ENCODE measurements at regions not wholly inside any gene's neighbourhood (a gene's known extent, or its start where the extent isn't known, plus 50 kb on each side); places are given as distances from the start of the nearest gene placed in this dataset.

DNA sequence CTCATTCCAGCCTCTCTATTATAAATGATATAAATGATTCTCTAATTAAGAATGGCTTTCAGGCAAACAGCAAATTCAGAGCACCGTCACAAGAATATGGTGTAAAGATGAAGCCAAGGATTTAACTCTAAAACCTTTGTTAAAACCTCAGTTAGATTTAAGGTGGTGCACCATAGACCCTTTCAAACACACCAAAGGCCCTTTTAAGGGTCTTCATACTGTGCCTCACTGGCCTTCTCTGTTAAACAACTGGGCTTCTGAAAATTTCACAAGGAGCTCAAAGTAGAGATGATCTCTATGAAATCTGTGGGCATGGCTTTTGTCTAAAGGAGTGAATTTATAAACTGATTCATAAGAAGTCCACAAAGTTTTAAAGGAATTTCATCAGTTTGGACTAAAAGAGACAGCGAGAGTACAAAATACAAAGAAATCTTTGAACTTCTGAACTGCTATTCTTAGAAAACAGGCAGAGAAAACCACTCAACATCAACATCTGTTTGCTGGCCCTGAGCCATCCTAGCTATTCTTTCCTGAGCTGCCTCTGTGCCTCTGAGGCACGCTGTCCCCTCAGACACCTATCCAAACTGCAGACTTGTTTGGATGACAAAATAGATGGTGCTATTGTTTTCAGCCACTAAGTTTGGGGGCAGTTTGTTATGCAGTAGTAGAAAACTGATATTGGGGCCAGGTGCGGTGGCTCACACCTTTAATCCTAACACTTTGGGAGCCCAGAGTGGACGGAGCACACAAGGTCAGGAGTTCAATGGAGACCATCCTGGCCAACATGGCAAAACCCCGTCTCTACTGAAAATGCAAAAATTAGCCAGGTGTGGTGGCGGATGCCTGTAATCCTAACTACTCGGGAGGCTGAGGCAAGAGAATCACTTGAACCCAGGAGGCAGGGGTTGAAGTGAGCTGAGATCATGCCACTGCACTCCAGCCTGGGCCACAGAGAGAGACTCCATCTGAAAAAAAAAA is 72.9 kb upstream of the MYCN start:
- Histone ChIP-seq H3K4me3 (no peak overlapping the region), H3K36me3 (no peaks in the 10 kb centered on the region), H3K27me3 (no peaks in the 10 kb centered on the region), H3K9me3 (replicated peaks) (peaks cover 13% of the 10 kb centered on the region), H3K27ac (no peak overlapping the region), H3K4me1 (0 out of 2 replicates have a peak, but pooled peaks cover 3% of the 10 kb centered on the region)
- DNase-seq = peak in 1 of 2 experiments; percentile 66

DNA sequence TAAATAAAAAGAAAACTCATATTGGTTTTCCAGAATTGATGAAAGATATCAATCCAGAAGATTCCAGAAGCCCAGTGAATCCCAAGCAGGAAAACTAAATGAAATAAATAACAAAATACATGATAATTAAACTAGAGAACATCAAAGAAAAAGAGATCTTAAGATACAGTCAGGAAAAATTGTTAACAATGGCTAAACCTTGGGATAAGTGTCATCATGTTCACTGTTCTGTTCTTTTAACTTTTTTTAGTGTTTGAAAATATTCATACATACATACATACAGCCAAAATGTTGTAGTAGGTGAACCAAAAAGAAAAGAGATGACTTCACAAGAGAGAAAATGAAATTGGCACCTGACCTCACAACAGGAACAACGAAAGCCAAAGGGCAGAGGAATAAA is 72.2 kb upstream of the MYCN start:
- Histone ChIP-seq H3K4me1 (0 out of 2 replicates have a peak, but pooled peaks cover 3% of the 10 kb centered on the region), H3K27ac (no peak overlapping the region), H3K9me3 (replicated peaks) (peaks cover 13% of the 10 kb centered on the region), H3K27me3 (no peaks in the 10 kb centered on the region), H3K4me3 (no peak overlapping the region), H3K36me3 (no peaks in the 10 kb centered on the region)
- DNase-seq = no peak

DNA sequence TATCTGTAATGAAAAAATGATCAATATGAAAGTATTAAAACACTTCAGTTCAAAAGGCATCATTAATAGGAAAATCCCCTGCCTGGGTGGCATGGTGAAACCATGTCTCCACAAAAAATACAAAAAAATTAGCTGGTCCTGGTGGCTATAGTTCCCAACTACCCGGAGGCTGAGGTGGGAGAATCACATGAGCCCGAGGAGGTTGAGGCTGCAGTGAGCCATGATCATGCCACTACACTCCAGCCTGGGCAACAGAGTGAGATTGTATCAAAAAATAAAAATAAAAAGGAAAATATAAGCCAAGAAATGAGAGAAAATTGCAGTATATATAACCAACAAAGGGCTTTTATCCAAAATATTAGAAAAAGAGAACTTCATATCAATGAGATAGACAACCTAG is 71.6 kb upstream of the MYCN start:
- H3K27me3 ChIP-seq = no peaks in the 10 kb centered on the region
- H3K9me3 ChIP-seq (replicated peaks) = peaks cover 13% of the 10 kb centered on the region
- no peaks in the 10 kb centered on the region for H3K36me3 ChIP-seq
- 0 out of 2 replicates have a peak, but pooled peaks cover 3% of the 10 kb centered on the region for H3K4me1 ChIP-seq
- H3K4me3 ChIP-seq = no peak overlapping the region
- no peak for DNase-seq
- H3K27ac ChIP-seq = no peak overlapping the region

DNA sequence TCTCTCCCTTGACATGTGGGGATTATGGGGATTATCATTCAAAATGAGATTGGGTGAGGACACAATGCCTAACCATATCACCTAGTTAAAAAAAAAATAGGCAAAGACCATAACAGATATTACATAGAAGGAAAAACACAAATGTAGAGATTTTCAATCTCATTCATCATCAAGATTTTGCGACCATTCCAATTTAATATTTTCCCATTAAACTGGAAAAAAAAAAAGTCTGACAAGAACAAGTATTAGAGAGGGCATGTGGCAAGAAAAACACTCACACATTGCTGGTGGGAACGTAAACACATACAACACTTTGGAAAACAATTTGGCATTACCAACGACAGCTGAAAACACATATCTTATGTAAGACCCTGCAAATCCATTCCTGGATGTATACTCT is 71.0 kb upstream of the MYCN start:
- DNase-seq = peak in 1 of 2 experiments; percentile 37
- peaks cover 13% of the 10 kb centered on the region for H3K9me3 ChIP-seq (replicated peaks)
- 0 out of 2 replicates have a peak, but pooled peaks cover 3% of the 10 kb centered on the region for H3K4me1 ChIP-seq

DNA sequence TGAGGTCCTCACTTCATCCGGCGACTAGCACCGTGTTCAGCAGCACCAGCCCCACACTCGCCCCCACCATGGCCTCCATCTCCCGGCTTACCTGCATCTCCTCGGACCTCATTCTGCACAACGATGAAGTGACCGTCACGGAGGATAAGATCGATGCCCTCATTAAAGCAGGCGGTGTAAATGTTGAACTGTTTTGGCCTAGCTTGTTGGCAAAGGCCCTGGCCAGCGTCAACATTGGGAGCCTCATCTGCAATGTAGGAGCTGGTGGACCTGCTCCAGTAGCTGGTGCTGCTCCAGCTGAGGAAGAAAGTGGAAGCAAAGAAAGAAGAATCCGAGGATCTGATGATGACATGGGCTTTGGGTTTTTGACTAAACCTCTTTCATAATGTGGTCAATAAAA is 70.5 kb upstream of the MYCN start:
- Histone ChIP-seq H3K27ac (no peak overlapping the region), H3K4me3 (no peak overlapping the region)
- DNase-seq = no peak

More for the DNA sequence above, 71.0 kb upstream of the MYCN start:
- H3K27me3 ChIP-seq = no peaks in the 10 kb centered on the region
- no peak overlapping the region for H3K4me3 ChIP-seq
- H3K36me3 ChIP-seq = no peaks in the 10 kb centered on the region
- H3K27ac ChIP-seq = no peak overlapping the region

DNA sequence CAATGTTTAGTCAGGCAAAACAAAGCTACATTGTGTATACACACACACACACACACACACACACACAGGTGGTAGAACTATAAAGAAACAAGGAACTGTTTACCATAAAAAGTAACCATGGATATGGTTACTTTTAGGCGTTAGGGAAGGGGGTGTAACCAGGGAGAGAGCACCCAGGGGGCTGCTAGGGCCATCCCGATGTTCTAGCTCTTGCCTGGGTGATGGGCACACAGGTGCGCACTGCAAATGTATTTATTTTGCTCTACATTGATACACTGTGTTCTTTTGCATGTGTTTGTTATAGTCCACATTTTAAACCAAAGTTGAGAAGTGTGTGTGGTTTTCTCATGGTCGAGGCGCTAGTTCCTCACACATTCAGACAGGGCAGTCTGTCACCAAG is 69.8 kb upstream of the MYCN start:
- Histone ChIP-seq H3K36me3 (no peaks in the 10 kb centered on the region), H3K9me3 (replicated peaks) (peaks cover 13% of the 10 kb centered on the region), H3K27me3 (no peaks in the 10 kb centered on the region), H3K4me1 (0 out of 2 replicates have a peak, but pooled peaks cover 3% of the 10 kb centered on the region), H3K4me3 (no peak overlapping the region), H3K27ac (no peak overlapping the region)
- no peak for DNase-seq

More for the DNA sequence above, 70.5 kb upstream of the MYCN start:
- H3K36me3 ChIP-seq = no peaks in the 10 kb centered on the region
- H3K27me3 ChIP-seq = no peaks in the 10 kb centered on the region
- H3K4me1 ChIP-seq = 0 out of 2 replicates have a peak, but pooled peaks cover 3% of the 10 kb centered on the region
- peaks cover 13% of the 10 kb centered on the region for H3K9me3 ChIP-seq (replicated peaks)

DNA sequence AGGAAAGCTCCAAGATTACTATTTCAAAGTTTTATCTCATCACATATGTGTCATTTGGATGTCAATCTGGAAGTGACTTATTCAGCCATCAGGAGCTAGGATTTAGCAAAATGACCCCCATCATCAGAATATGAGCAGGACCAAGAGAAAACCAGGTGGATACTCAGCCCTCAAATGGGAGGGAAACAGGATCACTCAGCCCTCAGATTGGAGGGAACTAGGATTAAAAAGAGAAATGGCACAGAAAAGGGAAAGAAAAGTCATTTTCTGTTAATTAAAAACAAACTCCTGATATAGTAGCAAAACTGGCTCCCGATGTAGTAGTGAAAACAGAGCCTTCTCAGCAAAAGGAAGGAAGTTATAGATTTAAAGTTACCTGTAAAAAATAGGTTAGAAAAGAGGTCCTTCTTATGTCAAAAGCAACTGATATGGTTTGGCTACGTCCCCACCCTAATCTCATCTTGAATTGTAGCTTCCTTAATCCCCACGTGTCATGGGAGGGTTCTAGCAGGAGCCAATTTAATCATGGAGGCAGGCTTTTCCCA is 69.0 kb upstream of the MYCN start:
- no peak for DNase-seq
- Histone ChIP-seq H3K4me3 (no peak overlapping the region), H3K4me1 (0 out of 2 replicates have a peak, but pooled peaks cover 3% of the 10 kb centered on the region), H3K36me3 (no peaks in the 10 kb centered on the region), H3K27me3 (no peaks in the 10 kb centered on the region), H3K9me3 (replicated peaks) (peaks cover 13% of the 10 kb centered on the region), H3K27ac (no peak overlapping the region)

DNA sequence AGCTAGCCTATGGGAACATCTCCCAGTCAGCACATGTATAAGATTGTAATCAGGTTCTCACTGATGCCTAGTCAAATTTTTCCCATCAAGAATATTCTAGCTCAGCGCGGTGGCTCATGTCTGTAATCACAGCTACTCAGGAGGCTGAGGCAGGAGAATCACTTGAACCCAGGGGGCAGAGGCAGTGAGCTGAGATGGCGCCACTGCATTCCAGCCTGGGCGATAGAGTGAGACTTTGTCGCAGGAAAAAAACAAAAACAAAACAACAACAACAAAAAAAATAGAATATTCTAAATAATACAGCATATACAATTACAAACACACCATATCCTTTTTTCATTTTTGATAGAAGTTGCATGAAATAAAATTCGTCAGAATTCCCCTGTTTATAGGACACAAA is 67.5 kb upstream of the MYCN start:
- Histone ChIP-seq H3K4me1 (0 out of 2 replicates have a peak, but pooled peaks cover 3% of the 10 kb centered on the region), H3K9me3 (replicated peaks) (peaks cover 16% of the 10 kb centered on the region), H3K27ac (no peak overlapping the region), H3K36me3 (no peaks in the 10 kb centered on the region), H3K4me3 (no peak overlapping the region), H3K27me3 (no peaks in the 10 kb centered on the region)
- no peak for DNase-seq

DNA sequence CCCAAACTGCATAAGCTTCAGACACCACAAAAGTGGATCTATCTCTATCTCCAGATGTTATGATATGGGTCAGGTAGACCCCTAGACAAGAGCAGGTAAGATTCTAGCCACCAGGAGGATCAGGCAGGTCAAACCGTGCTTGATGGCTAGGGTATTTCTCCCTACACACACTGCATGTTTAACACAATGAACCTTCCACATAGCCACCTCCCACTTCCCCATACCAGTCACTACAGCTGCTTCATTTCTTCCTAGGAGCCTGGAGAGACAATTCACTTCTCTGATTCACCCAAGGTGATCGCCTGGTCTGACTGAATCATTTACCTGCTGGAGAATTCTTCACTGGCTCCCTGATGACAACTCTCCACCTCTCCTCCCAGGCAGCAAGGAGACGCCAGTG is 66.0 kb upstream of the MYCN start:
- Histone ChIP-seq H3K4me1 (0 out of 2 replicates have a peak, but pooled peaks cover 3% of the 10 kb centered on the region), H3K27ac (no peak overlapping the region), H3K36me3 (no peaks in the 10 kb centered on the region), H3K4me3 (no peak overlapping the region), H3K27me3 (no peaks in the 10 kb centered on the region), H3K9me3 (replicated peaks) (peaks cover 16% of the 10 kb centered on the region)
- DNase-seq = no peak

DNA sequence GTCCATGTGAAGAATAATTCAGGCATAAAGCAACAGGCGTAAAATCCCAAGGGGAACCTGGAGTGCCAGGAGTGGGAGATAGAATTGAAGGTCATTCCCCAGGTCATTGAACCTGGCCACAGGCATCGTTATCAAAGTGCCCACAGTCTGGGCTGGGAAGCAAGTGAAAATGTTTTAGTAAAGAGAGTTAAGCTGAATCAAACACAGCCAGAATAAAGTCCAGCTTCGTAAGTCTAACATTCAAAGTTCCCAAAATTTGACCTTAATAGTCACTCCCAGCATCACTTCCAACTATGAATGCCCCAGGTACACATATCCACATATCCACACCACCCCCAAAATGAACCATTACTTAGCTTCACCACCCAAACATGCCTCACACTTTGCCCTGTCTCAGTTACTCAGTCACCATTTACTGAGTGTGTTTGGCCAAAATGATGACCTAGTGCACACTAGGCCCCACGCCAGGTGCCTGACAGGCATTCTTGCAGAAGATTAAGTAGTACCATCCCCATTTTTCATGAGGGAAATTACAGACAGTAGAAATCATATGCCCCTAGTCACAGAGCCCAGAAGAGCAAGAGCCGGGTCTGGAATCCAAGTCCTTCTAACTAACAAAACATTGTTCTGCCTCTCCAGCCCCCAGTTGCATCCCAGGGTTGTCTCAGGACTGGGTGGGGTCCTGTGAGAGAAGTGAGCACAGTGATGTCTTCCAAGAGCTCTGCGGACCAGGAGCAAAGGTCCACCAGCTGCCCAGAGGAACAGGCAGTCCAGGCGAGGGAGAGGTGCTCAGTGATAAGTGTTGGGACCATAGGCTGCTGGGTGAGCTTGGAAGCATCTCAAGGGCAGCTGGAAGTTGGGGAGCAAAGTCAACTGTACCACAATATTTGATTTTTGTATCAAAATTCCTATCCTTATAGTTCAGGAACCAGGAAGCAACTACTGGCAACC is 65.2 kb upstream of the MYCN start:
- no peaks in the 10 kb centered on the region for H3K36me3 ChIP-seq
- H3K27me3 ChIP-seq = no peaks in the 10 kb centered on the region
- no peak overlapping the region for H3K4me3 ChIP-seq
- DNase-seq = no peak
- H3K4me1 ChIP-seq = no peaks in the 10 kb centered on the region
- no peak overlapping the region for H3K27ac ChIP-seq
- peaks cover 16% of the 10 kb centered on the region for H3K9me3 ChIP-seq (replicated peaks)

DNA sequence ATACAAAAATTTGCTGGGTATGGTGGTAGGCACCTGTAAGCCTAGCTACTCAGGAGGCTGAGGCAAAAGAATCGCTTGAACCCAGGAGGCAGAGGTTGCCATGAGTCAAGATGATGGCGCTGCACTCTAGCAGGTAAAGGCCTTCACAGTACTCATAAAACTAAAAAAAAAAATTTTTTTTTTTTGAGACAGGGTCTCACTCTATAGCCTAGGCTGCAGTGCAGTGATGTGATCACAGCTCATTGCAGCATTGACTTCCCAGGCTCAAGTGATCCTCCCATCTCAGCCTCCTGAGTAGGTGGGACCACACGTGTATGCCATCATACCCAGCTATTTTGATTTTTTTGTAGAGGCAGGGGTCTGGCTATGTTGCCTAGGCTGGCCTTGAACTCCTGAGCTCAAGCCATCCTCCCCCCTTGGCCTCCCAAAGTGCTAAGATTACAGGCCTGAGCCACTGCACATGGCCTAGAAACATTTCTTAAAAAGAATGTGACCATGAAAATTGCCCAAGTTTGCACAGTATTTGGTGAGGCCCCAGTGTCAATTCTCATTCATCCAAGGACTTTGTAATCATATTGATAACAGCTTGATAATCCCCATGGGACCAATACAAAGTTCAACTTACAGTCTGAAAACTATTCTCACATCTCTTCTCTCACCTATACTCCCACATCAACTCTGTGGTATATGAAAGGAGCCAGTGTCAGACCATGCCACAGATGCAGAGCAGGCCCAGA is 64.2 kb upstream of the MYCN start:
- Histone ChIP-seq H3K9me3 (replicated peaks) (peaks cover 16% of the 10 kb centered on the region), H3K27ac (no peak overlapping the region), H3K27me3 (no peaks in the 10 kb centered on the region), H3K36me3 (no peaks in the 10 kb centered on the region), H3K4me3 (no peak overlapping the region), H3K4me1 (no peaks in the 10 kb centered on the region)
- no peak for DNase-seq

DNA sequence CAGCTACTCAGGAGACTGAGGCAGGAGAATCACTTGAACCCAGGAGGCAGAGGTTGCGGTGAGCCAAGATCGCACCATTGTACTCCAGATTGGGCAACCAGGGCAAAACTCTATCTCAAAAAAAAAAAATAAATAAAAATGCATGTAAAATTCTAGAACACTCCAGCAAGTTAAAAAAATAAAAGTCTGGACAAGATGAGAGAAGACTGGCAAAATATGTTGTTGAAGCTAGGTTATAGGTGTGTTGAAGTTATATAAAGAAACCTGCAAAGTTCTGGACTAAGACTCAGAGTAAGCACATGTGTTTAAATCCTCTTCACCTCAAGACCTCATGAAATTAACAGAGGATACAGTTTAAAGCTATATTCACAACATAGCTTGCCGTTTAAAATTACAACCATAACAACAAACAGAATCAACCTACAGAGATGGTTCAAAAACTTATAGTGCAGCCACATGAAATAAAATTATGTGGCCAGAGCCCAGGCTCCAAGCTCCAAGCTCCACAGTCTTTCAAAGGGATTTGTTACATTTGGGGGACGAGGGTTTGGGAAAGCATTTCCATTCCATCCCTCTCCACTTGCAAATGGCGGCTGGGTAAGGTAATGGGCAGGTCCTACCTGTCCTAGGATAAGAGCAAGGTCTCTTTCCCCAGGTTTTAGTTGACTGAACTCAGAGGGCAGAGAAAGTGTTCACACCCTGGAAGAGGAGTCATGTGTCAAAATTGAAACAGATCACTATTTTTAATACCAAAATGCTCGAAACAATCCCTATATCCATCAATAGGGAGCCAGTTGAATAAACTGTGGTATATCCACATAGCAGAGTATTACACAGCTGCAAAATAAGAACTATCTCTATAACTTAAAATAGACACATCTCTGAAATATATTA is 59.9 kb upstream of the MYCN start:
- Histone ChIP-seq H3K4me1 (peaks cover 6% of the 10 kb centered on the region), H3K27me3 (no peaks in the 10 kb centered on the region), H3K9me3 (replicated peaks) (peaks cover 12% of the 10 kb centered on the region), H3K4me3 (no peak overlapping the region), H3K36me3 (no peaks in the 10 kb centered on the region), H3K27ac (no peak overlapping the region)
- no peak for DNase-seq

DNA sequence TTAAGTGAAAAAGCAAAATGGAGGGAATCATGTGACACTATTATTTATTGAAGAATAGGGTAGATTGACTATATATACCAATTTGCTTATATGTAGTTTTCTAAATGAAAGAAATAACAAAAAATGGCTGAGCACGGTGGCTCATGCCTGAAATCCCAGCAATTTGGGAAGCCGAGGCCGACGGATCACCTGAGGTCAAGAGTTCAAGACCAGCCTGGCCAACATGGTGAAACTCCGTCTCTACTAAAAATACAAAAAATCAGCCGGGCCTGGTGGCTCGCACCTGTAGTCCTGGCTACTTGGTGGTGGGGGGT is 59.3 kb upstream of the MYCN start:
- H3K9me3 ChIP-seq (replicated peaks) = peaks cover 12% of the 10 kb centered on the region
- no peak for DNase-seq
- H3K4me1 ChIP-seq = peaks cover 6% of the 10 kb centered on the region
- no peak overlapping the region for H3K27ac ChIP-seq
- no peak overlapping the region for H3K4me3 ChIP-seq
- no peaks in the 10 kb centered on the region for H3K27me3 ChIP-seq
- no peaks in the 10 kb centered on the region for H3K36me3 ChIP-seq

Data from SJCRH30 (cell line).